ENCODE measurements at regions not wholly inside any gene's neighbourhood (a gene's known extent, or its start where the extent isn't known, plus 50 kb on each side); places are given as distances from the start of the nearest gene placed in this dataset.

DNA sequence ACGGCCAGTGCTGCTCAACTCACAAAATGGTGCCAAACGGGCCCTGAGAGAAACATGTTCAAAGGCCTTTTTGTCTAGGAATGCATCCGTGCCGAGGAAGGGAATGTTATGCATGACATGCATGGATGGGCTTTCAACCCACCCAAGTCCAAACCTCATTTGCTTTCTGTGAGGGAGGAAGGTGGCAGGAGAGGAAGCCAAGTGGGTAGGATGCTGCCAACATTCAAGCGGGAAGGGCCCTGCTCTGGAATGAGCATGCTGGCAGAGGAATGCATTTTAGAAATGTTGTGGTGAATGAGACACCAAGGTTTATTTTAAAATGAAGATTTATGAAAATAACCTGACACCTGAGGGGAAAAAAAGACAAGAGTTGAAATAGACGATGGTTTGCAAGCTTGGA lies 479.1 kb downstream of the CCDC171 start:
- TF ChIP-seq, protein P1, sequence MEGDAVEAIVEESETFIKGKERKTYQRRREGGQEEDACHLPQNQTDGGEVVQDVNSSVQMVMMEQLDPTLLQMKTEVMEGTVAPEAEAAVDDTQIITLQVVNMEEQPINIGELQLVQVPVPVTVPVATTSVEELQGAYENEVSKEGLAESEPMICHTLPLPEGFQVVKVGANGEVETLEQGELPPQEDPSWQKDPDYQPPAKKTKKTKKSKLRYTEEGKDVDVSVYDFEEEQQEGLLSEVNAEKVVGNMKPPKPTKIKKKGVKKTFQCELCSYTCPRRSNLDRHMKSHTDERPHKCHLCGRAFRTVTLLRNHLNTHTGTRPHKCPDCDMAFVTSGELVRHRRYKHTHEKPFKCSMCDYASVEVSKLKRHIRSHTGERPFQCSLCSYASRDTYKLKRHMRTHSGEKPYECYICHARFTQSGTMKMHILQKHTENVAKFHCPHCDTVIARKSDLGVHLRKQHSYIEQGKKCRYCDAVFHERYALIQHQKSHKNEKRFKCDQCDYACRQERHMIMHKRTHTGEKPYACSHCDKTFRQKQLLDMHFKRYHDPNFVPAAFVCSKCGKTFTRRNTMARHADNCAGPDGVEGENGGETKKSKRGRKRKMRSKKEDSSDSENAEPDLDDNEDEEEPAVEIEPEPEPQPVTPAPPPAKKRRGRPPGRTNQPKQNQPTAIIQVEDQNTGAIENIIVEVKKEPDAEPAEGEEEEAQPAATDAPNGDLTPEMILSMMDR (IDR thresholded peaks at IDR 0.05): no peak
- no peak for TF ChIP-seq GABPA (IDR thresholded peaks at IDR 0.05; ENCODE audit: low read depth)
- TF ChIP-seq YY1 (IDR thresholded peaks at IDR 0.05; ENCODE audit: low read depth): no peak
- TF ChIP-seq, protein P2, sequence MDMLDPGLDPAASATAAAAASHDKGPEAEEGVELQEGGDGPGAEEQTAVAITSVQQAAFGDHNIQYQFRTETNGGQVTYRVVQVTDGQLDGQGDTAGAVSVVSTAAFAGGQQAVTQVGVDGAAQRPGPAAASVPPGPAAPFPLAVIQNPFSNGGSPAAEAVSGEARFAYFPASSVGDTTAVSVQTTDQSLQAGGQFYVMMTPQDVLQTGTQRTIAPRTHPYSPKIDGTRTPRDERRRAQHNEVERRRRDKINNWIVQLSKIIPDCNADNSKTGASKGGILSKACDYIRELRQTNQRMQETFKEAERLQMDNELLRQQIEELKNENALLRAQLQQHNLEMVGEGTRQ (IDR thresholded peaks at IDR 0.05; ENCODE audit: borderline replicate concordance, low read depth, low read length): no peak
- no peak for TF ChIP-seq GATA2 (CRISPR knock-in tag; IDR thresholded peaks at IDR 0.05)
- TF ChIP-seq, protein P3, sequence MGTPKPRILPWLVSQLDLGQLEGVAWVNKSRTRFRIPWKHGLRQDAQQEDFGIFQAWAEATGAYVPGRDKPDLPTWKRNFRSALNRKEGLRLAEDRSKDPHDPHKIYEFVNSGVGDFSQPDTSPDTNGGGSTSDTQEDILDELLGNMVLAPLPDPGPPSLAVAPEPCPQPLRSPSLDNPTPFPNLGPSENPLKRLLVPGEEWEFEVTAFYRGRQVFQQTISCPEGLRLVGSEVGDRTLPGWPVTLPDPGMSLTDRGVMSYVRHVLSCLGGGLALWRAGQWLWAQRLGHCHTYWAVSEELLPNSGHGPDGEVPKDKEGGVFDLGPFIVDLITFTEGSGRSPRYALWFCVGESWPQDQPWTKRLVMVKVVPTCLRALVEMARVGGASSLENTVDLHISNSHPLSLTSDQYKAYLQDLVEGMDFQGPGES (IDR thresholded peaks at IDR 0.05; ENCODE audit: low read depth, low read length): no peak
- TF ChIP-seq, protein P4, sequence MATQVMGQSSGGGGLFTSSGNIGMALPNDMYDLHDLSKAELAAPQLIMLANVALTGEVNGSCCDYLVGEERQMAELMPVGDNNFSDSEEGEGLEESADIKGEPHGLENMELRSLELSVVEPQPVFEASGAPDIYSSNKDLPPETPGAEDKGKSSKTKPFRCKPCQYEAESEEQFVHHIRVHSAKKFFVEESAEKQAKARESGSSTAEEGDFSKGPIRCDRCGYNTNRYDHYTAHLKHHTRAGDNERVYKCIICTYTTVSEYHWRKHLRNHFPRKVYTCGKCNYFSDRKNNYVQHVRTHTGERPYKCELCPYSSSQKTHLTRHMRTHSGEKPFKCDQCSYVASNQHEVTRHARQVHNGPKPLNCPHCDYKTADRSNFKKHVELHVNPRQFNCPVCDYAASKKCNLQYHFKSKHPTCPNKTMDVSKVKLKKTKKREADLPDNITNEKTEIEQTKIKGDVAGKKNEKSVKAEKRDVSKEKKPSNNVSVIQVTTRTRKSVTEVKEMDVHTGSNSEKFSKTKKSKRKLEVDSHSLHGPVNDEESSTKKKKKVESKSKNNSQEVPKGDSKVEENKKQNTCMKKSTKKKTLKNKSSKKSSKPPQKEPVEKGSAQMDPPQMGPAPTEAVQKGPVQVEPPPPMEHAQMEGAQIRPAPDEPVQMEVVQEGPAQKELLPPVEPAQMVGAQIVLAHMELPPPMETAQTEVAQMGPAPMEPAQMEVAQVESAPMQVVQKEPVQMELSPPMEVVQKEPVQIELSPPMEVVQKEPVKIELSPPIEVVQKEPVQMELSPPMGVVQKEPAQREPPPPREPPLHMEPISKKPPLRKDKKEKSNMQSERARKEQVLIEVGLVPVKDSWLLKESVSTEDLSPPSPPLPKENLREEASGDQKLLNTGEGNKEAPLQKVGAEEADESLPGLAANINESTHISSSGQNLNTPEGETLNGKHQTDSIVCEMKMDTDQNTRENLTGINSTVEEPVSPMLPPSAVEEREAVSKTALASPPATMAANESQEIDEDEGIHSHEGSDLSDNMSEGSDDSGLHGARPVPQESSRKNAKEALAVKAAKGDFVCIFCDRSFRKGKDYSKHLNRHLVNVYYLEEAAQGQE (IDR thresholded peaks at IDR 0.05; ENCODE audit: low read depth, low read length): no peak
- TF ChIP-seq, protein P5, sequence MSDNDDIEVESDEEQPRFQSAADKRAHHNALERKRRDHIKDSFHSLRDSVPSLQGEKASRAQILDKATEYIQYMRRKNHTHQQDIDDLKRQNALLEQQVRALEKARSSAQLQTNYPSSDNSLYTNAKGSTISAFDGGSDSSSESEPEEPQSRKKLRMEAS (IDR thresholded peaks at IDR 0.05; ENCODE audit: low read depth): no peak
- no peak for TF ChIP-seq POLR2AphosphoS5 (IDR thresholded peaks at IDR 0.05; ENCODE audit: low read depth, low read length)
- TF ChIP-seq TEAD4 (IDR thresholded peaks at IDR 0.05; ENCODE audit: borderline replicate concordance, insufficient read depth): no peak

Measured in SK-N-SH (cell line).